GM18508 (cell line): ENCODE measurements at regions not wholly inside any gene's neighbourhood (a gene's known extent, or its start where the extent isn't known, plus 50 kb on each side); places are given as distances from the start of the nearest gene placed in this dataset.
"Not testable (repeated sequence)": the region's sequence is repeated elsewhere in the genome, so short reads cannot be mapped to it uniquely, and the experiment has no call there.

ENCODE experiments used
- ATAC-seq: cut with Tn5 transposase; IDR thresholded peaks from one replicate; pipeline ENCODE4 v1.9.1; 2021; ENCODE audit warnings: moderate number of reproducible peaks; ENCODE audit not compliant: insufficient read depth, unreplicated experiment

DNA sequence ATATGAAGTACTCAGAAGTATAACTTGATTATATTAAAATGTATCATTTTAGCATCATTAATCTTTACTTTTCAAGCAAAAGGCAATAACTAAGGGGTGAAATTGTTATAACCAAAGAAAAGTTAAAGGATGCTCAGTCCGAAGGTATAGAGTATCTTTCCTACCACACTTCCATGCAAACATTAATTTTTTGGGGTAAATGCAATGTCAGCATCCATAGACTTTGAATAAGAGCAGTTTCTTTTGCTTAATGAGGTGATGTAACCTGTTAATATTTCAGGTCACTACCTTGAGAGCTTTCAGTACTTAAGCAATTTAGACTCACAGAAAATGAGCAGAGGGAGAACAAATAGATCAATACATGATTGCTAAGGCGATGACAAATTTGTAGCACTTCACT lies 1093.5 kb downstream of the PLA2G4A start:
- no peak for ATAC-seq

DNA sequence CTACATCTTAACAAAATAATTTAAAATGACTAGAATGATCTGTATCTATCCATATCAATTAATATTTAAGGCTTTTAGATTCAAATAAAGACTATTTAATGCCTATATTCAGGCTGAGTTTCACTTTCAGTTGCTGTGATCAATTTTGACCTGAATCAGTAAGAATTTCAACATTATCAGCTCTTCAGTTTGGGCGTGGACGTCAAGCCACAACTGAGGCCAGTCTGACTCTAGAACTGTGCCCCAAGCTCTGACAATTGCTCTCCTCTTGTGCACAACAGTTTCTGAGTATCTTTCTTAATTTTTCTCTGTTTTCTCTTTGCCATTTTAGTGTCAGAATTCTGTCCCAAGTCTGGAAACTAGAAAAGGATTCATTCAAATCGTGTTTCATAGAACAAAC lies 1095.5 kb downstream of the PLA2G4A start:
- no peak for ATAC-seq

DNA sequence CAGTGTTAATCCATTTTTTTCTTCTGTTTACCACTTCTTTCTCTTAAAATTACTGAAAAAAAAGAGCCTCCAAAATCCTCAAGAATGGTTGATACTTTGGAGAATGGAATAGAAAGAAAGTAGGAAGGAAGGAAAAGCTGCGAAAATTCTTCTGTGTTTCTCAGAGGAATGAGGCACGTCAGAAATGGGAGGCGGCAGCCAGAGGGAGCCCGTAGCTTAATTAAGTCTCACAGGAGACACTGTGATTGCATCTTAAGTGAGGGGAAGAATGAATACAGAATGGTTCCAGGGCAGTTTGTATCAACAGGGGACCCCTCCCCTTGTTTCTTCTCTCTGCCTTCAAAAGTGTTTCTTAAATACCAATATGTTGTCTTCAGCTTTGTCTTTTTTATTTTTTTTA lies 1099.5 kb downstream of the PLA2G4A start:
- no peak for ATAC-seq

GRCh38 chr1:187928696-187929095 lies 1099.9 kb downstream of the PLA2G4A start:
- ATAC-seq = no peak

GRCh38 chr1:187931776-187932175 lies 1103.0 kb downstream of the PLA2G4A start:
- ATAC-seq = no peak

DNA sequence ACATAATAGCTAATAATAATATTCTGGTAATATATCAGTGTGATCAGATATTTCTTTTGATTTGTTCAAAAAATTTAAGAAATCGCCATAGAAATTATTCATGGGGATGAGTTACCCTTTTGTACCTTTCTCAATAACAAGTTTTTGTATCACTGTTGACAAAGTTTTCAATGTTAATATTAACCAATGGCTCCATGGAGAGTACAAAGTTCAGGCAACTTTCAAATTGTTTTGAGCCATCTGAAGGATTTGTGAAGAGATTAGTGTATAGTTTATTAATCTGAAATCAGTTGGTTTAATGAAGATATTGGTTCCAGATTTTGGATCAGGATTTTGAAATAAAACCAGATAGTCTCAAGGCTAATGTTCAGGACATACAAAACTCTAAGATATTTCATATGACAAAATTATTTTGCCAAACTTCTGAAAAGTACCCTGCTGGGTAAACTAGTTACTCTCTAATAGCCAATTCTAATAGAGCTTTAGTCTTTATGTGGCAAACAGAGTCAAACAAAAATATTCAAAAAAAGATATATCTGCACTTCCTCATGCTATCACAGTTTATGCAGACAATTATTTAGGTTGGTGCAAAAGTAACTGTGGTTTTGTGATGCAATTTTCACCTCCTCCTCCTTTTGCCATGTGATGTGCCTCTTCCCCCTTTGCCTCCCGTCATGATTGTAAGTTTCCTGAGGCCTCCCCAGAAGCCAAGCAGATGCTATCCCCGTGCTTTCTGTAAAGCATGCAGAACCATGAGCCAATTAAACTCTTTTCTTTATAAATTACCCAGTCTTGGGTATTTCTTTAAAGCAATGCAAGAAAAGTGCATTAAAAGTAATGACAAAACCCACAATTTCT lies 1105.0 kb downstream of the PLA2G4A start:
- ATAC-seq = no peak

- no peak for ATAC-seq
These were observed 1107.9 kb downstream of the PLA2G4A start for GRCh38 chr1:187936667-187937066.

DNA sequence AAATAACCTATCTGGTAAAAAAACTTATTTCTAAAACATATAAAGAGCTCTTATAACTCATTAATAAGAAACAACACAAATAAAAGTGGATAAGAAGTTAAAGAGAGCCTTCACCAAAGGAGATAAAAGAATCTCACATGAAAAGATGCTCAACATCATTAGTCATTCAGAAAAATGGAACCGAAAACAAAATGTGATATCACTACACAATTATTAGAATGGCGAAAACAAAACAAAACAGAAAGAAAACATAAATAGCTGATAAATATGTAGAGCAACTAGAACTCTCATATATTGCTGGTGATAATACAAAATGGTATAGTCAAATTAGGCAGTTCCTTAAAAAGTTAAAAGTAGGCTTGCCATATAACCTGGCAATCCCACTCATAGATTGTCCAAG lies 1109.3 kb downstream of the PLA2G4A start:
- no peak for ATAC-seq

GRCh38 chr1:187942986-187943385 lies 1114.2 kb downstream of the PLA2G4A start:
- ATAC-seq = no peak

GRCh38 chr1:187943606-187944403 lies 1115.1 kb downstream of the PLA2G4A start:
- no peak for ATAC-seq

GRCh38 chr1:187946661-187947060 lies 1117.9 kb downstream of the PLA2G4A start:
- not testable (repeated sequence) for ATAC-seq

GRCh38 chr1:187947359-187947758 lies 1118.6 kb downstream of the PLA2G4A start:
- no peak for ATAC-seq

DNA sequence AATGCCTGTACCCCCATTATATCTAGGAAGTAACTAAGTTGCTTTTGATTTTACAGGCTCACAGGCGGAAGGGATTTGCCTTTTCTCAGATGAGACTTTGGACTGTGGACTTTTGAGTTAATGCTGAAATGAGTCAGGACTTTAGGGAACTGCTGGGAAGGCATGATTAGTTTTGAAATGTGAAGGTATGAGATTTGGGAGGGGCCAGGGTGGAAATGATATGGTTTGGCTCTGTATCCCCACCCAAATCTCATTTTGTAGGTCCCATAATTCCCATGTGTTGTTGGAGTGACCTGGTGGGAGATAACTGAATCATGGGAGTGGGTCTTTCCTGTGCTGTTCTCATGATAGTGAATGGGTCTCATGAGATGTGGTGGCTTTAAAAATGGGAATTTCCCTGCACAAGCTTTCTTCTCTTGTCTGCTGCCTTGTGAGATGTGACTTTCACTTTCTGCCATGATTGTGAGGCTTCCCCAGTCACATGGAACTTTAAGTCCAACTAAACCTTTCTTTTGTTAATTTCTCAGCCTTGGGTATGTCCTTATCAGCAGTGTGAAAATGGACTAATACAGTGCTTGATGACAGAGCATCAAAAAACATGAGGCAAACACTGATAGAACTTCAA lies 1119.5 kb downstream of the PLA2G4A start:
- no peak for ATAC-seq

DNA sequence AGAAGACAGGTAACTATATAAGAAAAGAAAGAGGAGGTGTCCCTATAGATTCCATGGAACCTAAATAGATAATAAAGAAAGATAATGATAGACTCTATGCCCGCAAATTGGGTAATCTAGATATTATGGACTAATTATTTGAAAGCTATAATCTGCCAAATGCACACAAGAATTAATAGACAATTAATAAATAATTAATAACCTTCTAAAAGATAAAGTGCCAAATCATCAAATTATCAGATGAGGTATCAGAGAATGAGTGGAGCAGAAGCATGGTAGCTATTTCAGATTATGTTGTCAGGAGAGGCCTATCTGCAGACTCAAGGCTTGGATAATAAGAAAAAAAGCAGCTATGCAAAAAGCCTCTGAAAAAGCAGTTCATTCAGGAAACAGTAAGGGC lies 1120.8 kb downstream of the PLA2G4A start:
- no peak for ATAC-seq

GRCh38 chr1:187951817-187952216 lies 1123.1 kb downstream of the PLA2G4A start:
- no peak for ATAC-seq

DNA sequence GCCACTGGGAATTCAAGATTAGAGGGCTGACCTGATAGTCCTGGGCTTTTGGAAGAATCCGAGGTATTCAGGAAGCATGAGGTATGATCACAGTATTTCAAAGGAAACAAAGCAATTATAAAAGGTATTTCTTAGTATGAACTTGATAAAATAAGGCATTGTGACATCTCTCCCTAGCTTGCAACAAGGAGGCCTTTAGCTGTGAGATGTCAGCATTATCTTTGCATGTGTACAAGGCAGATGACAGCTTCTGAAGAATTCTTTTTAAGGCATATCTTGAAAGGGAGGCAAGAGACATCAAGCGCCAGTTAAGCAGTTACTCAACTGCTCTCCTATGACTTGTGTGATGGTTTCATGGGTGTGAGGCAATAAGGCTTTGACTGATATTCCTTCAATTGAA lies 1123.7 kb downstream of the PLA2G4A start:
- no peak for ATAC-seq

DNA sequence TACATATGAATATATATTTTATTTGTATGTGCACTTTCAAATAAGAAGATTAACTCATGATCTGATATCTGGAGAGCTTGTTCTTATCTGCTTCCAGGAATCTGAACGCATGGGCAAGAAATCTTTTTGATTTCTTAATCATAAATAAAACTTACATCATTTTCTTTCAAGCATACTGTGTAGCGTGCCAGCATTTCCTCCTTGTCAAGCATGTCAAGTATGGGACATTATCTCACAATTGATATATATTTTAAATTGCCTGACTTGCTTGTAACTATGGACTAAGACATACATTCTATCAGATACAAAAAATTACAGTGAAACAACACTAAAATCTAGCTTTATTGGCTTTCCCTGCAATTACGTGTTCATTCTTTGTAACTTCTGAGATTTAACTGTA lies 1128.2 kb downstream of the PLA2G4A start:
- ATAC-seq = no peak

- ATAC-seq = no peak
These were observed 1129.5 kb downstream of the PLA2G4A start for GRCh38 chr1:187958207-187958606.

DNA sequence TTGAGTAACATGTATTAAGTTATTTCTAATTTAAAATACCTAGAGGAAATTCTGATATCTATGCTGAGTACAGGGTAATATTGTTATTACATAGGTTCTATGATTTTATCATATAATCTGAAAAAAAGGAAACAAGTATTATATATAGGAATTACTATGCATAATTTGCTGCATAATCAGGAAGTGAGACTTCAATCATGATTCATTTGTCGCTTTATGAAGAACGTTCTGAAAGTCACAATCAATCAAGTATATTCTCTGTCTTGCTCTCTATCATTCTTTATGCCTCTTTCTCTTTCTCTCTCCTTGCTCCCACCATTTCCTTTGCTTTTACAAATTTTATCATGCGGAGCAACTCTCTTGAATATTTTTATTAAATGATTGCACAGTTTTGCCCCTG lies 1130.3 kb downstream of the PLA2G4A start:
- no peak for ATAC-seq

- no peak for ATAC-seq
These were observed 1131.4 kb downstream of the PLA2G4A start for GRCh38 chr1:187960125-187960638.

- ATAC-seq = no peak
These were observed 1133.1 kb downstream of the PLA2G4A start for GRCh38 chr1:187961895-187962294.
